Muscle of arm (tissue), 1 donor: ENCODE measurements at regions not wholly inside any gene's neighbourhood (a gene's known extent, or its start where the extent isn't known, plus 50 kb on each side); places are given as distances from the start of the nearest gene placed in this dataset.

Source experiments
- DNase-seq: peaks from one replicate; pipeline ENCODE4 v3.0.0-alpha.2; 2013

GRCh38 chr9:38227656-38228055, 158.6 kb upstream of the SHB start:
- no peak for DNase-seq

GRCh38 chr9:38227061-38227540, 158.1 kb upstream of the SHB start:
- peak; percentile 40 for DNase-seq

- no peak for DNase-seq
These were observed 157.5 kb upstream of the SHB start for GRCh38 chr9:38226491-38226951.

GRCh38 chr9:38224941-38225340, 155.9 kb upstream of the SHB start:
- DNase-seq: no peak

- no peak for DNase-seq
These were observed 147.5 kb upstream of the SHB start for GRCh38 chr9:38216572-38216971.

GRCh38 chr9:38215465-38215864, 146.4 kb upstream of the SHB start:
- DNase-seq: no peak

- DNase-seq: no peak
These were observed 145.4 kb upstream of the SHB start for GRCh38 chr9:38214432-38214831.

- DNase-seq: no peak
These were observed 144.7 kb upstream of the SHB start for GRCh38 chr9:38213631-38214299.

- DNase-seq: no peak
These were observed 143.0 kb upstream of the SHB start for GRCh38 chr9:38212016-38212415.

- no peak for DNase-seq
These were observed 142.0 kb upstream of the SHB start for GRCh38 chr9:38211002-38211401.

GRCh38 chr9:38208206-38208901, 139.3 kb upstream of the SHB start:
- DNase-seq: no peak

GRCh38 chr9:38207247-38207778, 138.3 kb upstream of the SHB start:
- DNase-seq: no peak

- no peak for DNase-seq
These were observed 136.3 kb upstream of the SHB start for GRCh38 chr9:38205279-38205678.

GRCh38 chr9:38202336-38202938, 133.4 kb upstream of the SHB start:
- DNase-seq: no peak

- no peak for DNase-seq
These were observed 132.8 kb upstream of the SHB start for GRCh38 chr9:38201844-38202243.

GRCh38 chr9:38200431-38200830, 131.4 kb upstream of the SHB start:
- DNase-seq: no peak

GRCh38 chr9:38198140-38198539, 129.1 kb upstream of the SHB start:
- no peak for DNase-seq

GRCh38 chr9:38196714-38197113, 127.7 kb upstream of the SHB start:
- no peak for DNase-seq

GRCh38 chr9:38195737-38196161, 126.7 kb upstream of the SHB start:
- DNase-seq: no peak

- no peak for DNase-seq
These were observed 125.8 kb upstream of the SHB start for GRCh38 chr9:38194870-38195269.

- DNase-seq: no peak
These were observed 123.8 kb upstream of the SHB start for GRCh38 chr9:38192731-38193265.

- DNase-seq: no peak
These were observed 117.5 kb upstream of the SHB start for GRCh38 chr9:38186404-38187115.
